ENCODE measurements at regions not wholly inside any gene's neighbourhood (a gene's known extent, or its start where the extent isn't known, plus 50 kb on each side); places are given as distances from the start of the nearest gene placed in this dataset.
A peak's percentile ranks its signal among the peaks of the same experiment; 100 is the strongest.

- DNase-seq, result no peak
- Histone ChIP-seq H3K4me1 (peaks cover 11% of the 10 kb centered on the region), H3K36me3 (no peaks in the 10 kb centered on the region), H3K9me3 (no peaks in the 10 kb centered on the region), H3K27me3 (ENCODE audit: low read depth) (peaks cover 48% of the 10 kb centered on the region), H3K27ac (no peak overlapping the region), H3K4me3 (peak overlapping the region; percentile 51)
- peak; percentile 47 to 66 for ATAC-seq
- no peak for TF ChIP-seq CTCF (IDR thresholded peaks at IDR 0.05)
- intact Hi-C loops (cut with DNase I), result no loop called here
These were observed 532.1 kb upstream of the SEMA6D start for GRCh38 chr15:47184908-47185801.

- peaks cover 48% of the 10 kb centered on the region for H3K27me3 ChIP-seq (ENCODE audit: low read depth)
- peaks cover 11% of the 10 kb centered on the region for H3K4me1 ChIP-seq
- H3K4me3 ChIP-seq, result no peak overlapping the region
- no peak for TF ChIP-seq CTCF (IDR thresholded peaks at IDR 0.05)
- H3K27ac ChIP-seq, result no peak overlapping the region
- H3K36me3 ChIP-seq, result no peaks in the 10 kb centered on the region
- ATAC-seq, result no peak
- no peaks in the 10 kb centered on the region for H3K9me3 ChIP-seq
- intact Hi-C loops (cut with DNase I), result no loop called here
- no peak for DNase-seq
These were observed 531.2 kb upstream of the SEMA6D start for GRCh38 chr15:47186075-47186474.

GRCh38 chr15:47188758-47189507, 528.4 kb upstream of the SEMA6D start:
- H3K27ac ChIP-seq, result no peak overlapping the region
- TF ChIP-seq CTCF (IDR thresholded peaks at IDR 0.05), result no peak
- peaks cover 28% of the 10 kb centered on the region for H3K27me3 ChIP-seq (ENCODE audit: low read depth)
- intact Hi-C loops (cut with DNase I), result no loop called here
- H3K9me3 ChIP-seq, result no peaks in the 10 kb centered on the region
- ATAC-seq (no peak), DNase-seq (no peak)
- H3K4me3 ChIP-seq, result no peak overlapping the region
- H3K36me3 ChIP-seq, result no peaks in the 10 kb centered on the region
- peaks cover 8% of the 10 kb centered on the region for H3K4me1 ChIP-seq

- no peak overlapping the region for H3K4me3 ChIP-seq
- no peaks in the 10 kb centered on the region for H3K9me3 ChIP-seq
- TF ChIP-seq CTCF (IDR thresholded peaks at IDR 0.05), result peak; percentile 12
- H3K36me3 ChIP-seq, result no peaks in the 10 kb centered on the region
- no peak for DNase-seq
- peak in 1 of 2 donors; percentile 51 for ATAC-seq
- intact Hi-C loops (cut with DNase I), result loop anchor here (10.0 kb wide), 1 partner anchor 790 kb away; no protein-coding TSS in a partner anchor
- H3K4me1 ChIP-seq, result no peaks in the 10 kb centered on the region
- no peak overlapping the region for H3K27ac ChIP-seq
- H3K27me3 ChIP-seq (ENCODE audit: low read depth), result no peaks in the 10 kb centered on the region
These were observed 522.6 kb upstream of the SEMA6D start for GRCh38 chr15:47194718-47195117.

- no peak overlapping the region for H3K4me3 ChIP-seq
- intact Hi-C loops (cut with DNase I), result loop anchor here (10.0 kb wide), 1 partner anchor 789 kb away; no protein-coding TSS in a partner anchor
- H3K27ac ChIP-seq, result no peak overlapping the region
- ATAC-seq (peak; percentile 96 to 97), DNase-seq (peak; percentile 75)
- H3K4me1 ChIP-seq, result no peaks in the 10 kb centered on the region
- no peaks in the 10 kb centered on the region for H3K9me3 ChIP-seq
- TF ChIP-seq CTCF (IDR thresholded peaks at IDR 0.05), result peak; percentile 79
- no peaks in the 10 kb centered on the region for H3K27me3 ChIP-seq (ENCODE audit: low read depth)
- H3K36me3 ChIP-seq, result no peaks in the 10 kb centered on the region
These were observed 521.3 kb upstream of the SEMA6D start for GRCh38 chr15:47196048-47196447.

Measured in lower lobe of right lung (tissue), 2 donors.